Neural cell (in vitro differentiated cells): ENCODE measurements at regions not wholly inside any gene's neighbourhood (a gene's known extent, or its start where the extent isn't known, plus 50 kb on each side); places are given as distances from the start of the nearest gene placed in this dataset.

ENCODE experiments used
- EP300 ChIP-seq: fragments of 450-650 bp; conservative IDR thresholded peaks from 2 replicates; pipeline ENCODE4 v1.6.1; 2014; ENCODE audit warnings: antibody characterized with exemption, mild to moderate bottlenecking, moderate library complexity; ENCODE audit not compliant: poor library complexity, severe bottlenecking
- POLR2AphosphoS5 ChIP-seq: IDR thresholded peaks from 2 replicates; pipeline ENCODE4 v1.6.1; 2012
- RAD21 ChIP-seq: fragments of 450-650 bp; conservative IDR thresholded peaks from 2 replicates; pipeline ENCODE4 v1.6.1; 2014; ENCODE audit warnings: antibody characterized with exemption, mild to moderate bottlenecking, moderate library complexity
- SMC3 ChIP-seq: fragments of 450-650 bp; conservative IDR thresholded peaks from 2 replicates; pipeline ENCODE4 v1.6.1; 2014; ENCODE audit warnings: antibody characterized with exemption, mild to moderate bottlenecking, moderate library complexity; ENCODE audit not compliant: poor library complexity
- TF ChIP-seq, protein P1 (sequence below): fragments of 450-650 bp; IDR thresholded peaks from 2 replicates; pipeline ENCODE4 v1.5.1; 2014; ENCODE audit warnings: antibody characterized with exemption, mild to moderate bottlenecking, moderate library complexity; ENCODE audit not compliant: poor library complexity, severe bottlenecking

DNA sequence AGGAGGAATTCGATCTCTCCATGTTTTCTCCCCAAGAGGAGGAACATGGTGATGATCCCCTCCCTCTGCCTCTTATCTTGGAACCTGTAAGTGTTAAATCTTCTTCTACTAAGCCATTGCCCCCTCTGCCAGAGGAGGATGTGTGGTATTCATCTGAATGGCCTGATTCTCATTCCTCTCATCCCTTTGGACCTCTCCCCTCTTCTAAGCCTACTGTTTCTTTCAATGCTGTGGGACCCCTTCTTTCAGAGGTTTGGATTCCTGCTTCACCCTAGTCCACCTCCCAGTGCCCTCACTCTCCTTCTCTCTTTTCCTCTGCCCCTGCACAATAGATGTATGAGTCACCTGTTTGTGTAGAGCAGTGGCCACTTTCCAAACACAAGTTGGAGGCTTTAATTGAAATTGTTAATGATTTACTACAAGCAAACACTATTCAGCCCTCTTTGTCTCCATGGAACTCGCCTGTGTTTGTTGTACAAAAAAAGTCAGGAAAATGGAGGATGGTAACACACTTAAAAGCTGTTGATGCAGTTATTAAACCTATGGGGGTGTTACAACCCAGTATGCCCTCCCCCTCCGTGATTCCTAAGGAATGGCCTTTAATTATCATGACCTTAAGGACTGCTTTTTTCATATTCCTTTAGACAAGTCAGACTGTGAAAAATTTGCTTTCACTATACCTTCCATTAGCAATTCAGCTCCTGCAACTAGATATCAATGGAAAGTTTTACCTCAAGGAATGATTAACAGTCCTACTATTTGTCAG, 192.1 kb upstream of the ALG10B start:
- TF ChIP-seq, protein P1, sequence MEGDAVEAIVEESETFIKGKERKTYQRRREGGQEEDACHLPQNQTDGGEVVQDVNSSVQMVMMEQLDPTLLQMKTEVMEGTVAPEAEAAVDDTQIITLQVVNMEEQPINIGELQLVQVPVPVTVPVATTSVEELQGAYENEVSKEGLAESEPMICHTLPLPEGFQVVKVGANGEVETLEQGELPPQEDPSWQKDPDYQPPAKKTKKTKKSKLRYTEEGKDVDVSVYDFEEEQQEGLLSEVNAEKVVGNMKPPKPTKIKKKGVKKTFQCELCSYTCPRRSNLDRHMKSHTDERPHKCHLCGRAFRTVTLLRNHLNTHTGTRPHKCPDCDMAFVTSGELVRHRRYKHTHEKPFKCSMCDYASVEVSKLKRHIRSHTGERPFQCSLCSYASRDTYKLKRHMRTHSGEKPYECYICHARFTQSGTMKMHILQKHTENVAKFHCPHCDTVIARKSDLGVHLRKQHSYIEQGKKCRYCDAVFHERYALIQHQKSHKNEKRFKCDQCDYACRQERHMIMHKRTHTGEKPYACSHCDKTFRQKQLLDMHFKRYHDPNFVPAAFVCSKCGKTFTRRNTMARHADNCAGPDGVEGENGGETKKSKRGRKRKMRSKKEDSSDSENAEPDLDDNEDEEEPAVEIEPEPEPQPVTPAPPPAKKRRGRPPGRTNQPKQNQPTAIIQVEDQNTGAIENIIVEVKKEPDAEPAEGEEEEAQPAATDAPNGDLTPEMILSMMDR, result no peak
- TF ChIP-seq RAD21, result no peak
- TF ChIP-seq SMC3, result no peak
- TF ChIP-seq EP300, result no peak
- TF ChIP-seq POLR2AphosphoS5, result no peak
